ENCODE measurements at regions not wholly inside any gene's neighbourhood (a gene's known extent, or its start where the extent isn't known, plus 50 kb on each side); places are given as distances from the start of the nearest gene placed in this dataset.

DNA sequence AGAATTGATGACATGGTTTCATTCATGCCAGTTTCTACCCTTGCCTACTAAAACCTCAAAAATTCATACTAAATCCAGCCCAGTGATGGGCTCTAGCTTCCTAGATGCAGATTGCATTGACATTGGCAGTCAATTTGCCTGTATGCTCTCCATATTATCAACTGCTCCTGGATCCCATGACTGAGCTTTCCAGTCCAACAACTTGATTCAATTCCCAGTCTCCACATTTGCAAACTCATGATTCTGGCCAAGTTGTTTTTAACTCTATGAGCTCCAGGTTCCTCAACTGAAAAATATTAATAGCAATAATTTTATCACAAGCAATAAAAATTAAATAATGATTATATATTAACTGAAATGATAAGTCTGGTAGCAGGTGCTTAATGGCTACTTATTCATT is 51.0 kb upstream of the DSC1 start:
- no peaks in the 10 kb centered on the region for H3K4me1 Mint-ChIP-seq
- peaks cover 0 to 3% (median 0%) of the 10 kb centered on the region in 3 donors for H3K36me3 Mint-ChIP-seq
- H3K27me3 Mint-ChIP-seq (ENCODE audit: low read depth in 3 of 3), result no peaks in the 10 kb centered on the region
- DNase-seq, result no peak
- H3K4me3 Mint-ChIP-seq, result no peak overlapping the region
- H3K9me3 Mint-ChIP-seq, result peaks cover 7 to 38% (median 20%) of the 10 kb centered on the region in 6 donors
- no peak overlapping the region for H3K27ac Mint-ChIP-seq

DNA sequence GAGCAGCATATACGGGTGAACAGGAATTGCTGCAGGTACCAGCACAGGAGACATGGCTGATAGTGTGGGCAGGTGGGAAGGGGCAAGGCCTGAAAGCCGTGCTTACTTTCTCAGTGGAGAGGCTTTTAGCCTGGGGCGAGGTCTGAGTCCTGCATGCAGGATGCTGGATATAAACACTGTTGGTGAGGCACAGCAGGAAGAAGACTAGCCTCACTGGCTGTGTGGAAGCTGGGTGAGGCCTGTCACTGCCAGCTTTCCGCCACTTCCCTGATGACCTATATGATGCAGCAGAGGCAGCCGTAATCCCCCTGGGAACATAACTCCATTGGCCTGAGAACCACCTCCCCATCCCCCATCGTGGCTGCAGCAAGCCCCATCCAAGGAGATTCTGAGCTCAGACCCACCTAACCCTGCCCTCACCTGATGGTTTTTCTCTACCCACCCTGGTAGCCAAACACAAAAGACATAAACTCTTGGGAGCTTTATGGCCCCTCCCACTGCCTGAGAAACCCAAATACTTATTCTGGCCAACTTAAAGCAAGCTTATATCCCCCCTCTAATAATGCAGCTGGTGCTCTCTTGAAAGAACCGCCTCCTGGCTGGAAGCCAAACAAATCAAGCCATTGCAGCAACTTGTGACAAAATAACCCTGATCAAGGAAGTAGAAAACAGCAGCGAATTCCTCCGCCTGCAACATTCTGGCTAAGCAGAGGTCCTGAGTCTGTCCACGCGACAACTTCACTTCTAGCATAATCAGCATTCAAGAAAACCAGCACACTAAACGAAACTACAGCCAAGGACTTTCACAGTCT is 54.6 kb upstream of the DSC1 start:
- no peaks in the 10 kb centered on the region for H3K4me1 Mint-ChIP-seq
- H3K4me3 Mint-ChIP-seq, result no peak overlapping the region
- no peak overlapping the region for H3K27ac Mint-ChIP-seq
- DNase-seq, result no peak
- H3K9me3 Mint-ChIP-seq, result peaks cover 12 to 53% (median 21%) of the 10 kb centered on the region in 6 donors
- H3K27me3 Mint-ChIP-seq (ENCODE audit: low read depth in 3 of 3), result peaks cover 0 to 2% (median 0%) of the 10 kb centered on the region in 3 donors
- H3K36me3 Mint-ChIP-seq, result peaks cover 0 to 3% (median 0%) of the 10 kb centered on the region in 3 donors

DNA sequence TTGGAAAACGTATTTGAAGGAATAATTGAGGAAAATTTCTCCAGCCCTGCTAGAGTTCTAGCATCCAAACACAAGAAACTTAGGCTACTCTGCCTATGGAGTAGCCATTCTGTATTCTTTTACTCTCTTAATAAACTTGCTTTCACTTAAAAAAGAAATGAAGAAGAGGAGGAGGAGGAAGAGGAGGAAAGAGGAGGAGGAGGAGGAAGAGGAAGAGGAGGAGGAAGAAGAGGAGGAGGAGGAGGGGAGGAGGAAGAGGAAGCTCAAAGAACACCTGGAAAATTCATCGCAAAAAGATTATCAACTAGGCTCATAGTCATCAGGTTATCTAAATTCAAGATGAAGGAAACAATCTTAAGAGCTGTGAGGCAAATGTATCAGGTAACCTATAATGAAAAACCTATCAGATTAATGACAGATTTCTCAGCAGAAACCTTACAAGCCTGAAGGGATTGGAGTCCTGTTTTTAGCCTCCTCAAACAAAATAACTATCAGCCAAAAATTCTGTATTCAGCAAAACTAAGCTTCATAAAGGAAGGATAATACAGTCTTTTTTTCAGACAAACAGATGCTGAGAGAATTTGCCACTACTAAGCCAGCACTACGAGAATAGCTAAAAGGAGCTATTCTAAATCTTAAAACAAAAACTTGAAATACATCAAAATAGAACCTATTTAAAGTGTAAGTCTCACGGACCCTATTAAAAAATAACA is 56.2 kb upstream of the DSC1 start:
- no peak for DNase-seq
- Mint-ChIP-seq H3K4me1 (no peaks in the 10 kb centered on the region), H3K36me3 (peaks cover 0 to 3% (median 0%) of the 10 kb centered on the region in 3 donors)

DNA sequence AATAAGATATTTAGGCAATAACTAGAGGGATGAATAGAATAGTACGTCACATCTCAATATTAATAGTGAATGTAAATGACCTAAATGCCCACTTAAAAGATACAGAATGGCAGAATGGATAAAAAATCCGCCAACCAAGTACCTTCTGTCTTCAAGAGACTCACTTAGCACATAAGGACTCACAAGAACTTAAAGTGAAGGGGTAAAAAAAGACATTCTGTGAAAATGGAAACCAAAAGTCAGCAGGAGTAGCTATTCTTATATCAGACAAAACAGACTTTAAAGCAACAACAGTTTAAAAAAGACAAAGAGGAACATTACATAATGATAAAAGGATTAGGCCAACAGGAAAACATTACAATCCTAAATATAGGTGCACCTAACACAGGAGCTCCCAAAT is 56.7 kb upstream of the DSC1 start:
- no peak for DNase-seq
- Mint-ChIP-seq H3K4me1 (no peaks in the 10 kb centered on the region), H3K27ac (no peak overlapping the region), H3K36me3 (peaks cover 0 to 3% (median 0%) of the 10 kb centered on the region in 3 donors), H3K4me3 (no peak overlapping the region), H3K9me3 (peaks cover 6 to 51% (median 21%) of the 10 kb centered on the region in 6 donors), H3K27me3 (ENCODE audit: low read depth in 3 of 3) (peaks cover 0 to 2% (median 0%) of the 10 kb centered on the region in 3 donors)

More for the DNA sequence above, 56.2 kb upstream of the DSC1 start:
- Mint-ChIP-seq H3K4me3 (no peak overlapping the region), H3K9me3 (peaks cover 6 to 51% (median 21%) of the 10 kb centered on the region in 6 donors), H3K27me3 (ENCODE audit: low read depth in 3 of 3) (peaks cover 0 to 2% (median 0%) of the 10 kb centered on the region in 3 donors), H3K27ac (no peak overlapping the region)

DNA sequence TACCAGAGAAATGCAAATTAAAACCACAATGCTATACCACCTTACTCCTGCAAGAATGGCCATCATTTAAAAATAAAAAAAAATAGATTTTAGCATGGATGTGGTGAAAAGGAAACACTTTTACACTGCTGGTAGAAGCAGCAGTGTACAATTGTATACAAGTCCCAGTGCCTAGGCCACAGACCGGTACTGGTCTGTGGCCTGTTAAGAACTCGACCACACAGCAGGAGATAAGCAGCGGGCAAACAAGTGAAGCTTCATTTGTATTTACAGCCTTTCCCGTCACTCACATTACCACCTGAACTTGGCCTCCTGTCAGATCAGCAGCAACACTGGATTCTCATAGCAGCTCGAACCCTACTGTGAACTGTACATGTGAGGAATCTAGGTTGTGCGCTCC is 60.7 kb upstream of the DSC1 start:
- H3K27me3 Mint-ChIP-seq (ENCODE audit: low read depth in 3 of 3), result peaks cover 0 to 2% (median 0%) of the 10 kb centered on the region in 3 donors
- H3K4me1 Mint-ChIP-seq, result no peaks in the 10 kb centered on the region
- H3K27ac Mint-ChIP-seq, result no peak overlapping the region
- no peaks in the 10 kb centered on the region for H3K36me3 Mint-ChIP-seq
- DNase-seq, result no peak
- H3K4me3 Mint-ChIP-seq, result no peak overlapping the region
- peaks cover 3 to 47% (median 14%) of the 10 kb centered on the region in 6 donors for H3K9me3 Mint-ChIP-seq

DNA sequence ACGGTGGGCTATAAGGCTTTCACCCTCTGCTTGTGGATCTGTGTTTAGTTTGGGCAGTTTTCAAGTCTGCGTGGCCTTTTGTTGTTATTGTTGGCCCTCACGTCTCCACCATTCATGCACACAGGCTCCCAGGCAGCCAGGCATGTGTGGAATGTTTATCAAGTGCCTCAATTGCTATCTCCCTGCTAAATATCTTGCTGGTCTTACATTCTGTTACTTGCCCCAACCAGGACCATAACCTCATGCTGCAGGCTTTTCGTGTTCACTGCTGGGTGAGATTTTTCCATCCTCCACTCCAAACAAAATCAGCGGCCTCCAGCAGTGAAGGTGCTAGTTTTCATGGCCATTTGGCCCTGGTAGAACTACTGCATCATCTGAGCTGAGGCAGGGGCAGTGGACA is 63.0 kb upstream of the DSC1 start:
- Mint-ChIP-seq H3K9me3 (peaks cover 0 to 41% (median 16%) of the 10 kb centered on the region in 6 donors), H3K27ac (no peak overlapping the region), H3K4me3 (no peak overlapping the region), H3K27me3 (ENCODE audit: low read depth in 3 of 3) (peaks cover 0 to 2% (median 0%) of the 10 kb centered on the region in 3 donors), H3K36me3 (no peaks in the 10 kb centered on the region), H3K4me1 (no peaks in the 10 kb centered on the region)
- DNase-seq, result no peak

DNA sequence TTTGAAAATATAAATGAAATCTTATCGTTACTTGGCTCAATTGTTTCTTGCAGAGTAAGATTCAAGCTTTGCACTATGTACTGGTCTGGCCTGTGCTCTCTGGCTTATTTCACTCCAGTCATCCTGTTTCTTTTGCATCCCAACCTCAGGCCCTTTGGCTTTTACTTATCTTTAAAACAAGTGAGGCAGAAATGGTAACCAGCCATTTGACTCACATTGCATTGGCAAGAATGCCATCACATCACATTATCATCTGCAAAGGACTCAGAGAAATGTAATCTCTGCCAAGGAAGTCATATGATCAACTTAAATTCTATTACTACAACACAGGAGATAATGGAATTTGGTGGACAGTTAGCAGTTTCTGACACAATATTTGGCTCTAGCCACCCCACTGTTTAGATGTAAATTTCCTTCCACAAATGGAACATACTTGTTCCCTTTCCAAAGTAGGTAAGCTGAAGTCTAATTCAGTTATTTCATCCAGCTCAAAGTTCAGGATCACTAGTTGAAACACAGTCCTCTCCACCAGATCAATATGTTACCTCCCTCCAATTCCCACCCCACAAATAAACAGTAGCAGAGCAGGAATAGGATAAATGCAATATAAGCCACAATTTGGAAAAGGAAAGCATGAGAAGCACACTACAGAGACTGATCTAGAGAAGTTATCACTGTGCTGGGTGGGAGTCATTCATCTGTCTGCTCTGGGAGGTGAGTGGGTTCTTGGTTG is 65.0 kb upstream of the DSC1 start:
- Mint-ChIP-seq H3K27ac (no peak overlapping the region), H3K36me3 (no peaks in the 10 kb centered on the region), H3K4me3 (no peak overlapping the region), H3K4me1 (no peaks in the 10 kb centered on the region), H3K27me3 (ENCODE audit: low read depth in 3 of 3) (peaks cover 0 to 2% (median 0%) of the 10 kb centered on the region in 3 donors), H3K9me3 (peaks cover 0 to 36% (median 7%) of the 10 kb centered on the region in 6 donors)
- DNase-seq, result no peak

DNA sequence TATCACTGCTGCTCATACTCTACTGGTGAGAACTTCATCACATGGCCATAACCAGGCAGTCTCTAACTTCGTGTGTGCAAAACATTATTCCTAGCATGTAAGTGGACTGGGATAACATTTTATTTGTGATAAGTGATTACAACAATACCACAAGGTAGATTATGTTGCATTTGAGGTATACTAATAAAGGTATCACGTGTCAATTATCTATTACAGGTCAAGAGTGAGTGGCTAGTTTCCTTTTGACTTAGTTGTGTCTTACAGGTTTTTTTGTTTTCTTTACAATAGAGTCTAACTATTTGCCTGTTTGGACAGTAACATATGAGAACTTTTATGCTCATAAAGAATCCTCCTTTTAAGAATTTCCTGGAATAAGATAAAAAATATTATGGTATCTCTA is 67.2 kb upstream of the DSC1 start:
- Mint-ChIP-seq H3K9me3 (peaks cover 1 to 46% (median 7%) of the 10 kb centered on the region in 6 donors), H3K4me3 (no peak overlapping the region), H3K27ac (no peak overlapping the region), H3K4me1 (no peaks in the 10 kb centered on the region), H3K36me3 (no peaks in the 10 kb centered on the region), H3K27me3 (ENCODE audit: low read depth in 3 of 3) (peaks cover 0 to 4% (median 1%) of the 10 kb centered on the region in 3 donors)
- no peak for DNase-seq

DNA sequence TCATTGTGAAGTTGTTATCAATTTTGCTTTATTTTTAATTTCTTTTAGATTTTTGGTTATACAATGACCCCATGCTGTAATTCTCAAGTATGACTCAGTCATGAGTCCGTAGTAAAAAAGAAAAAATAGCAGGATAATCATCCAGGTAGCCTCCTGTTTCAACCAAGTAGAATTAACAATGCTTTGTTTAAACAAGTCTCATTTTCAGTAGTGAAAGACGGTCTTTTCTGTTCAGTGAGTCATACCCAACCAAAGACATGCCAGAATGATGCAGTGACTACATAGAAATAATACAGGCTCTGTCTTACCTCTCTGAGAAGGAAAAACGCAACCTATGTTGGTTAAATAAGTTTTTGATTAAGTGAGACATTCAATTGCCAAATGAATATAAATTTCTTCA is 67.8 kb upstream of the DSC1 start:
- Mint-ChIP-seq H3K4me3 (no peak overlapping the region), H3K36me3 (no peaks in the 10 kb centered on the region), H3K27ac (no peak overlapping the region), H3K9me3 (peaks cover 1 to 46% (median 8%) of the 10 kb centered on the region in 6 donors), H3K4me1 (no peaks in the 10 kb centered on the region), H3K27me3 (ENCODE audit: low read depth in 3 of 3) (peaks cover 0 to 4% (median 1%) of the 10 kb centered on the region in 3 donors)
- no peak for DNase-seq

DNA sequence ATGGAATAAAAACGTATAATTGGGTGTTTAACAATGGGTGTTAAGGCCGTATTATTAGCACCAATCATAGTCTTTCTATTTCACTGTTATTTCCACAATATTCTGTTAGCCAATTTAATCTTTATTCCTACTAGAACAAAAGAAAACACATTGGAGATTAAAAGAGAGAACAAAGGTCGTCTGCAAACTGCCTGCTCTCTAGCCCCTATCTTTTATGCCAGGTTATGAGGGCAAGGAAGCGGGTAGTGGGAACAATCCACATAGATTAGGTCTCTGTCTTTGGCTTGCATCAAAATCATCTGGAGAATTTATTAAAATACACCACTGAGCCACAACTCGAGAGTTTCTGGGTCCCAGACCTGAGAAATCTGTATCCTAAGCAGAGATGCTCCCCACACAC is 69.4 kb upstream of the DSC1 start:
- Mint-ChIP-seq H3K36me3 (no peaks in the 10 kb centered on the region), H3K27ac (no peak overlapping the region), H3K27me3 (ENCODE audit: low read depth in 3 of 3) (peaks cover 0 to 4% (median 1%) of the 10 kb centered on the region in 3 donors), H3K9me3 (peaks cover 2 to 44% (median 12%) of the 10 kb centered on the region in 6 donors), H3K4me3 (no peak overlapping the region), H3K4me1 (no peaks in the 10 kb centered on the region)
- no peak for DNase-seq

DNA sequence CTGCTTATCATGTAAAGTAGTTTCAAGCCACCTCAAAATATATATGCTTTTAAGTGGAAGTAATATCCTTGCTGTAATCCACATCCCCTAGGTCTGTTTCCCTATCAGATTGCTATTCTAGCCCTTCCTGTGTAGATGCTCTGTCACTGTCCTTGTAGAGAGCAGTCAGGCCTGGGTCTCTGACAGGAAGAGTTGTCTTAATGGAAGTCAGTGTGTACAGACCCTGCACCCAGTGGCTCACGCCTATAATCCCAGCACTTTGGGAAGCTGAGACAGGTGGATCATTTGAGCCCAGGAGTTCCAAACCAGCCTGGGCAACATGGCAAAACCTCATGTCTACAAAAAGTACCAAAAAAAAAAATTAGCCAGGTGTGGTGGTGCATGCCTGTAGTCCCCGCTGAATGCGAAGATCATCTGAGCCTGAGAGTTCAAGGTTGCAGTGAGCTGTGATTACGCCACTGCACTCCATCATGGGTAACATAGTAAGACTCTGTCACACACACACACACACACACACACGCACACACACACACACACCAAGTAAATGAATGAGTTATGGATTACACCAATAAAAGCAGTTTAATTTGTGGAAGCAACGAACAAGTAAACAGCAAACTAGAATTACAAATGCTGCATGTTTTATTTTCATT is 70.2 kb upstream of the DSC1 start:
- Mint-ChIP-seq H3K27me3 (ENCODE audit: low read depth in 3 of 3) (peaks cover 0 to 4% (median 1%) of the 10 kb centered on the region in 3 donors), H3K4me3 (no peak overlapping the region), H3K9me3 (peaks cover 2 to 36% (median 12%) of the 10 kb centered on the region in 6 donors), H3K27ac (no peak overlapping the region), H3K4me1 (no peaks in the 10 kb centered on the region), H3K36me3 (no peaks in the 10 kb centered on the region)
- DNase-seq, result no peak

DNA sequence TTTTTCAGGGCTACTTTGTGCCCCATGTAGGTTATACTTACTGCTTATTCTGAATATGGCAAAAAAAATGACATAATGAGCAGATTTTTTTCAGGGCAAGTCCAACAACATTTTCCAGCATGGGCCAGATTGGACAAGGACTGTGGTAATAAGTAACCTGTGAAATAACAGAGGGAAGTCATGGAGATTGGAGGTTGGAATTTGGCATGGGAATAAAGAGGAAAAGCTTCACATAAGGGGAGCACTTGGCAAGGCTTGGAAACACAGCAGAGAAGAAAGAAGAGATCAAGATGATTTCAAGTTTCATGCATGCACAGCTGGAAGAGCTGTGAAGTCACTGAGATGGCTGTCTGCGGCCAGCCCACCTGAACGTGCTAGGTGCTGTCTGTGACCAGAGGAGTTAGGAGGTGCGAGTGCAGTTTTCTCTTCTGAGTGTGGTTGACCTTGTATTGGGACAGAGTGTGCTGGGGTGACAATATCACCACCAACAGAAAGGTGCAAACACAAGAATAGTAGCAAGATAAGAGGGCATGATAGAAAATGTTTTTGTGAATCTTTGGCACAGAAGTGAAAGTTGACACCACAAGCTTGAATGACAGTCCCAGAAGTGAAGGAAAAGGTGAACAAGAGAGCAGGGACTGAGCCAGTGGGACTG is 71.1 kb upstream of the DSC1 start:
- no peaks in the 10 kb centered on the region for H3K4me1 Mint-ChIP-seq
- peaks cover 2 to 31% (median 12%) of the 10 kb centered on the region in 6 donors for H3K9me3 Mint-ChIP-seq
- no peak for DNase-seq
- no peak overlapping the region for H3K4me3 Mint-ChIP-seq
- H3K36me3 Mint-ChIP-seq, result no peaks in the 10 kb centered on the region
- peaks cover 0 to 4% (median 1%) of the 10 kb centered on the region in 3 donors for H3K27me3 Mint-ChIP-seq (ENCODE audit: low read depth in 3 of 3)
- H3K27ac Mint-ChIP-seq, result no peak overlapping the region

DNA sequence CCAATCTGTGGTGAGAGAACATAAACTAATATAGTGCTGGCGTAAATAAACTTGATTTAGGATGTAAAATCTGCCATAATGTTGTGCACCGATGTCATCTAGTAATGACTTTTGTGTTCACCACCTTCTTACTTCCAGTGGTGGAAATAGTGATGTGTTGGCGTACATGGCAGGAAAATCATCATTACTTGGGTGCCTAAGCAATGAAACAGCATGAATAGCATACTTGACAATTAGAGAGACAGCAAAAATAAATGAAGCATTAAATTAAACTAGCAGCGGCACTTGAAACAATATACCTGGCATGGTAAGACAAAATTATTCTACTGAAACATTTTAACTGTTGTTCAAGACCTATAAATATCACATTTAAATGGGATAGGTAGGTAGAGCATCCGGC is 73.2 kb upstream of the DSC1 start:
- H3K4me3 Mint-ChIP-seq, result no peak overlapping the region
- peaks cover 0 to 4% (median 2%) of the 10 kb centered on the region in 3 donors for H3K27me3 Mint-ChIP-seq (ENCODE audit: low read depth in 3 of 3)
- H3K9me3 Mint-ChIP-seq, result peaks cover 2 to 25% (median 9%) of the 10 kb centered on the region in 6 donors
- H3K27ac Mint-ChIP-seq, result no peak overlapping the region
- no peaks in the 10 kb centered on the region for H3K4me1 Mint-ChIP-seq
- DNase-seq, result no peak
- no peaks in the 10 kb centered on the region for H3K36me3 Mint-ChIP-seq

Measured in immature natural killer cell (primary cell).